ENCODE measurements at regions not wholly inside any gene's neighbourhood (a gene's known extent, or its start where the extent isn't known, plus 50 kb on each side); places are given as distances from the start of the nearest gene placed in this dataset.

GRCh38 chr13:70622796-70623195 lies 514.5 kb upstream of the KLHL1 start:
- Histone ChIP-seq H3K9me3 (no peaks in the 10 kb centered on the region), H3K36me3 (ENCODE audit: control insufficient read depth in 2 of 2, extremely low read depth in 1 of 2, insufficient read depth in 1 of 2, low read length in 1 of 2) (no peaks in the 10 kb centered on the region), H3K4me1 (ENCODE audit: control insufficient read depth in 1 of 2, extremely low read depth in 1 of 2, insufficient read depth in 2 of 2, low read length in 2 of 2) (no peaks in the 10 kb centered on the region), H3K4me3 (ENCODE audit: control insufficient read depth in 1 of 2, extremely low read depth in 1 of 2, low read length in 1 of 2) (no peak overlapping the region), H3K27me3 (replicated peaks in 1 of 2; ENCODE audit: control insufficient read depth in 2 of 2, extremely low read depth in 1 of 2, insufficient read depth in 2 of 2, low read length in 1 of 2) (no peaks in the 10 kb centered on the region), H3K27ac (ENCODE audit: low read length) (no peak overlapping the region)
- ChIA-PET CTCF (no interaction called here), POLR2A (no interaction called here)
- Mint-ChIP-seq H3K4me1 (no peaks in the 10 kb centered on the region), H3K27ac (no peak overlapping the region), H3K4me3 (no peak overlapping the region), H3K9me3 (peaks cover 0 to 4% (median 3%) of the 10 kb centered on the region in 3 donors), H3K27me3 (no peaks in the 10 kb centered on the region), H3K36me3 (no peaks in the 10 kb centered on the region)
- no peak for DNase-seq
- 50% methylated on average over 2 of the region's 5 CpGs for WGBS (ENCODE audit: insufficient coverage)
- ATAC-seq (replicated peaks in 1 of 4): no peak

- Mint-ChIP-seq H3K27me3 (no peaks in the 10 kb centered on the region), H3K9me3 (peaks cover 0 to 6% (median 0%) of the 10 kb centered on the region in 3 donors), H3K4me1 (no peaks in the 10 kb centered on the region), H3K4me3 (no peak overlapping the region), H3K36me3 (no peaks in the 10 kb centered on the region), H3K27ac (no peak overlapping the region)
- Histone ChIP-seq H3K36me3 (ENCODE audit: control insufficient read depth in 2 of 2, extremely low read depth in 1 of 2, insufficient read depth in 1 of 2, low read length in 1 of 2) (no peaks in the 10 kb centered on the region), H3K4me3 (ENCODE audit: control insufficient read depth in 1 of 2, extremely low read depth in 1 of 2, low read length in 1 of 2) (no peak overlapping the region), H3K27me3 (replicated peaks in 1 of 2; ENCODE audit: control insufficient read depth in 2 of 2, extremely low read depth in 1 of 2, insufficient read depth in 2 of 2, low read length in 1 of 2) (no peaks in the 10 kb centered on the region), H3K4me1 (ENCODE audit: control insufficient read depth in 1 of 2, extremely low read depth in 1 of 2, insufficient read depth in 2 of 2, low read length in 2 of 2) (no peaks in the 10 kb centered on the region), H3K9me3 (no peaks in the 10 kb centered on the region), H3K27ac (ENCODE audit: low read length) (no peak overlapping the region)
- WGBS (ENCODE audit: insufficient coverage): 90% methylated on average over 1 of the region's 2 CpGs
- ChIA-PET POLR2A (no interaction called here), CTCF (no interaction called here)
- ATAC-seq (replicated peaks in 1 of 4): no peak
- DNase-seq: no peak
Measured at GRCh38 chr13:70619936-70620335, 511.7 kb upstream of the KLHL1 start.

GRCh38 chr13:70616847-70617246 lies 508.6 kb upstream of the KLHL1 start:
- no peaks in the 10 kb centered on the region for H3K27me3 ChIP-seq (replicated peaks in 1 of 2; ENCODE audit: control insufficient read depth in 2 of 2, extremely low read depth in 1 of 2, insufficient read depth in 2 of 2, low read length in 1 of 2)
- DNase-seq (no peak), ATAC-seq (replicated peaks in 1 of 4) (no peak)
- no peaks in the 10 kb centered on the region for H3K4me1 Mint-ChIP-seq
- H3K27ac ChIP-seq (ENCODE audit: low read length): no peak overlapping the region
- POLR2A ChIA-PET: no interaction called here
- CTCF ChIA-PET: no interaction called here
- H3K36me3 ChIP-seq (ENCODE audit: control insufficient read depth in 2 of 2, extremely low read depth in 1 of 2, insufficient read depth in 1 of 2, low read length in 1 of 2): no peaks in the 10 kb centered on the region
- H3K36me3 Mint-ChIP-seq: no peaks in the 10 kb centered on the region
- H3K4me1 ChIP-seq (ENCODE audit: control insufficient read depth in 1 of 2, extremely low read depth in 1 of 2, insufficient read depth in 2 of 2, low read length in 2 of 2): no peaks in the 10 kb centered on the region
- H3K27me3 Mint-ChIP-seq: no peaks in the 10 kb centered on the region
- H3K4me3 Mint-ChIP-seq: no peak overlapping the region
- no peak overlapping the region for H3K4me3 ChIP-seq (ENCODE audit: control insufficient read depth in 1 of 2, extremely low read depth in 1 of 2, low read length in 1 of 2)
- no CpG with 5 or more reads among the region's 3 CpGs for WGBS (ENCODE audit: insufficient coverage)
- H3K27ac Mint-ChIP-seq: no peak overlapping the region
- H3K9me3 ChIP-seq: no peaks in the 10 kb centered on the region
- H3K9me3 Mint-ChIP-seq: peaks cover 0 to 6% (median 0%) of the 10 kb centered on the region in 3 donors

GRCh38 chr13:70613295-70613694 lies 505.0 kb upstream of the KLHL1 start:
- no peak for ATAC-seq (replicated peaks in 1 of 4)
- peaks cover 0 to 6% (median 0%) of the 10 kb centered on the region in 3 donors for H3K9me3 Mint-ChIP-seq

GRCh38 chr13:70612881-70613280 lies 504.6 kb upstream of the KLHL1 start:
- Histone ChIP-seq H3K36me3 (ENCODE audit: control insufficient read depth in 2 of 2, extremely low read depth in 1 of 2, insufficient read depth in 1 of 2, low read length in 1 of 2) (no peaks in the 10 kb centered on the region), H3K9me3 (no peaks in the 10 kb centered on the region), H3K4me3 (ENCODE audit: control insufficient read depth in 1 of 2, extremely low read depth in 1 of 2, low read length in 1 of 2) (no peak overlapping the region), H3K4me1 (ENCODE audit: control insufficient read depth in 1 of 2, extremely low read depth in 1 of 2, insufficient read depth in 2 of 2, low read length in 2 of 2) (no peaks in the 10 kb centered on the region), H3K27me3 (replicated peaks in 1 of 2; ENCODE audit: control insufficient read depth in 2 of 2, extremely low read depth in 1 of 2, insufficient read depth in 2 of 2, low read length in 1 of 2) (no peaks in the 10 kb centered on the region), H3K27ac (ENCODE audit: low read length) (no peak overlapping the region)
- DNase-seq (no peak), ATAC-seq (replicated peaks in 1 of 4) (no peak)
- CTCF ChIA-PET: interaction anchor here in 1 of 2 donors (0.6 kb wide), 1 partner anchor 237 kb away, joined by 5 read pairs; no protein-coding TSS in a partner anchor
- H3K9me3 Mint-ChIP-seq: peaks cover 0 to 3% (median 0%) of the 10 kb centered on the region in 3 donors
- no peaks in the 10 kb centered on the region for H3K4me1 Mint-ChIP-seq
- H3K27ac Mint-ChIP-seq: no peak overlapping the region
- H3K4me3 Mint-ChIP-seq: no peak overlapping the region
- H3K36me3 Mint-ChIP-seq: no peaks in the 10 kb centered on the region
- no peaks in the 10 kb centered on the region for H3K27me3 Mint-ChIP-seq
- POLR2A ChIA-PET: no interaction called here
- WGBS (ENCODE audit: insufficient coverage): no CpG with 5 or more reads among the region's 2 CpGs

More at GRCh38 chr13:70613295-70613694, 505.0 kb upstream of the KLHL1 start:
- H3K4me1 ChIP-seq (ENCODE audit: control insufficient read depth in 1 of 2, extremely low read depth in 1 of 2, insufficient read depth in 2 of 2, low read length in 2 of 2): no peaks in the 10 kb centered on the region
- H3K4me3 ChIP-seq (ENCODE audit: control insufficient read depth in 1 of 2, extremely low read depth in 1 of 2, low read length in 1 of 2): no peak overlapping the region
- WGBS (ENCODE audit: insufficient coverage): no CpG with 5 or more reads among the region's 1 CpG
- H3K9me3 ChIP-seq: no peaks in the 10 kb centered on the region
- no peaks in the 10 kb centered on the region for H3K27me3 Mint-ChIP-seq
- no peak overlapping the region for H3K27ac Mint-ChIP-seq
- no peaks in the 10 kb centered on the region for H3K36me3 ChIP-seq (ENCODE audit: control insufficient read depth in 2 of 2, extremely low read depth in 1 of 2, insufficient read depth in 1 of 2, low read length in 1 of 2)
- H3K4me3 Mint-ChIP-seq: no peak overlapping the region
- no peaks in the 10 kb centered on the region for H3K36me3 Mint-ChIP-seq
- ChIA-PET CTCF (interaction anchor here in 1 of 2 donors (0.6 kb wide), 1 partner anchor 237 kb away, joined by 5 read pairs; no protein-coding TSS in a partner anchor), POLR2A (no interaction called here)
- no peaks in the 10 kb centered on the region for H3K27me3 ChIP-seq (replicated peaks in 1 of 2; ENCODE audit: control insufficient read depth in 2 of 2, extremely low read depth in 1 of 2, insufficient read depth in 2 of 2, low read length in 1 of 2)
- H3K4me1 Mint-ChIP-seq: no peaks in the 10 kb centered on the region
- no peak for DNase-seq
- H3K27ac ChIP-seq (ENCODE audit: low read length): no peak overlapping the region

- H3K36me3 Mint-ChIP-seq: no peaks in the 10 kb centered on the region
- no peak for ATAC-seq (replicated peaks in 1 of 4)
- CTCF ChIA-PET: no interaction called here
Measured at GRCh38 chr13:70604448-70604847, 496.2 kb upstream of the KLHL1 start.

GRCh38 chr13:70593716-70594115 lies 485.5 kb upstream of the KLHL1 start:
- CTCF ChIA-PET: no interaction called here
- no peak overlapping the region for H3K4me3 ChIP-seq (ENCODE audit: control insufficient read depth in 1 of 2, extremely low read depth in 1 of 2, low read length in 1 of 2)
- H3K9me3 Mint-ChIP-seq: no peaks in the 10 kb centered on the region
- H3K4me3 Mint-ChIP-seq: no peak overlapping the region
- DNase-seq (no peak), ATAC-seq (replicated peaks in 1 of 4) (no peak)
- no CpG with 5 or more reads among the region's 3 CpGs for WGBS (ENCODE audit: insufficient coverage)
- no peak overlapping the region for H3K27ac Mint-ChIP-seq
- H3K27me3 ChIP-seq (replicated peaks in 1 of 2; ENCODE audit: control insufficient read depth in 2 of 2, extremely low read depth in 1 of 2, insufficient read depth in 2 of 2, low read length in 1 of 2): no peaks in the 10 kb centered on the region
- POLR2A ChIA-PET: no interaction called here
- H3K4me1 ChIP-seq (ENCODE audit: control insufficient read depth in 1 of 2, extremely low read depth in 1 of 2, insufficient read depth in 2 of 2, low read length in 2 of 2): no peaks in the 10 kb centered on the region
- no peaks in the 10 kb centered on the region for H3K9me3 ChIP-seq
- H3K4me1 Mint-ChIP-seq: no peaks in the 10 kb centered on the region
- no peaks in the 10 kb centered on the region for H3K36me3 Mint-ChIP-seq
- no peak overlapping the region for H3K27ac ChIP-seq (ENCODE audit: low read length)
- H3K27me3 Mint-ChIP-seq: no peaks in the 10 kb centered on the region
- no peaks in the 10 kb centered on the region for H3K36me3 ChIP-seq (ENCODE audit: control insufficient read depth in 2 of 2, extremely low read depth in 1 of 2, insufficient read depth in 1 of 2, low read length in 1 of 2)

More at GRCh38 chr13:70604448-70604847, 496.2 kb upstream of the KLHL1 start:
- H3K27ac Mint-ChIP-seq: no peak overlapping the region
- Histone ChIP-seq H3K4me1 (ENCODE audit: control insufficient read depth in 1 of 2, extremely low read depth in 1 of 2, insufficient read depth in 2 of 2, low read length in 2 of 2) (no peaks in the 10 kb centered on the region), H3K36me3 (ENCODE audit: control insufficient read depth in 2 of 2, extremely low read depth in 1 of 2, insufficient read depth in 1 of 2, low read length in 1 of 2) (no peaks in the 10 kb centered on the region), H3K9me3 (no peaks in the 10 kb centered on the region), H3K27ac (ENCODE audit: low read length) (no peak overlapping the region), H3K27me3 (replicated peaks in 1 of 2; ENCODE audit: control insufficient read depth in 2 of 2, extremely low read depth in 1 of 2, insufficient read depth in 2 of 2, low read length in 1 of 2) (no peaks in the 10 kb centered on the region), H3K4me3 (ENCODE audit: control insufficient read depth in 1 of 2, extremely low read depth in 1 of 2, low read length in 1 of 2) (no peak overlapping the region)
- DNase-seq: no peak
- H3K27me3 Mint-ChIP-seq: no peaks in the 10 kb centered on the region
- 92% methylated on average over 1 of the region's 4 CpGs for WGBS (ENCODE audit: insufficient coverage)
- POLR2A ChIA-PET: no interaction called here
- H3K9me3 Mint-ChIP-seq: peaks cover 4 to 18% (median 12%) of the 10 kb centered on the region in 3 donors
- H3K4me3 Mint-ChIP-seq: no peak overlapping the region
- no peaks in the 10 kb centered on the region for H3K4me1 Mint-ChIP-seq
